HepG2 (cell line): ENCODE measurements at regions not wholly inside any gene's neighbourhood (a gene's known extent, or its start where the extent isn't known, plus 50 kb on each side); places are given as distances from the start of the nearest gene placed in this dataset.

ENCODE experiments used
- ATAC-seq: fragments of 200-7000 bp; cut with Tn5 transposase; 3 replicates; pipeline ENCODE4 v1.9.1; 2020; ENCODE audit warnings: mild to moderate bottlenecking, moderate library complexity
- BruUV-seq: library from RNA; stranded (reverse); fragments of 400-500 nt; replicated peaks from 2 replicates; lab custom pipeline; 2021; lab: Mats Ljungman, UMichigan
- CTCF ChIA-PET: fragments of 300-600 bp; formaldehyde crosslinking; extraction: SDS; loops from one replicate; lab custom pipeline; 2021; ENCODE audit warnings: low total read pairs, inconsistent platforms, low intra/inter-chr PET ratio; lab: Yijun Ruan, JAX
- POLR2A ChIA-PET: fragments of 350-600 bp; sonication (Branson Sonifier 250); formaldehyde crosslinking; loops from one replicate; lab custom pipeline; 2020; ENCODE audit warnings: antibody characterized with exemption, inconsistent platforms; lab: Yijun Ruan, JAX
- DNase-seq: peaks from one replicate; pipeline ENCODE4 v3.0.0-alpha.2; 2015; ENCODE audit warnings: low spot score
- FAIRE-seq: peaks from 3 replicates; lab custom pipeline; 2011; peaks lifted over from hg19 to GRCh38; lab: Jason Lieb, UNC
- H2AFZ ChIP-seq: one replicate; pipeline ENCODE4 v1.6.1; 2011; ENCODE audit warnings: low read length, inconsistent platforms
- H3K27ac ChIP-seq: fragments of 300-600 bp; 3 replicates; pipeline ENCODE4 v1.8.0; 2011; ENCODE audit warnings: mixed run types, mild to moderate bottlenecking, mixed read lengths, low read length, inconsistent platforms; ENCODE audit not compliant: insufficient read depth; ENCODE audit errors: extremely low read length
- H3K27me3 ChIP-seq, 2 experiments: fragments of 200-600 bp in 1 of 2; 2 replicates in 1 of 2; 3 replicates in 1 of 2; pipeline versions ENCODE4 v1.6.0 to v1.8.0; 2011; ENCODE audit warnings: low read length in 2 of 2, mild to moderate bottlenecking in 2 of 2, moderate library complexity in 2 of 2, inconsistent platforms in 1 of 2; ENCODE audit not compliant: insufficient read depth in 2 of 2, control insufficient read depth in 1 of 2
- H3K36me3 ChIP-seq, 2 experiments: fragments of 200-600 bp in 1 of 2; replicated peaks in 1 of 2; 2 replicates in 1 of 2; 3 replicates in 1 of 2; pipeline versions ENCODE4 v1.5.1 to v1.8.0; 2011; ENCODE audit warnings: low read length in 2 of 2, inconsistent platforms in 1 of 2; ENCODE audit not compliant: insufficient read depth in 2 of 2, control insufficient read depth in 1 of 2
- H3K4me1 ChIP-seq: 2 replicates; pipeline ENCODE4 v1.5.1; 2012; ENCODE audit warnings: low read length, inconsistent platforms; ENCODE audit not compliant: insufficient read depth
- H3K4me2 ChIP-seq: 2 replicates; pipeline ENCODE4 v1.6.0; 2011; ENCODE audit warnings: low read depth, low read length, inconsistent platforms
- H3K4me3 ChIP-seq, 3 experiments: fragments of 200-600 bp in 1 of 3; sonication (generic), shearing (Covaris generic) in 1 of 3; replicated peaks in 1 of 3; 2 replicates each; pipeline ENCODE4 v1.5.1; 2011 to 2016; ENCODE audit warnings: low read length in 3 of 3, inconsistent platforms in 2 of 3, low read depth in 2 of 3, mild to moderate bottlenecking in 2 of 3, control low read depth in 1 of 3, mixed read lengths in 1 of 3; ENCODE audit not compliant: insufficient read depth in 1 of 3
- H3K79me2 ChIP-seq: one replicate; pipeline ENCODE4 v1.6.1; 2011; ENCODE audit warnings: low read length, inconsistent platforms; ENCODE audit not compliant: insufficient read depth
- H3K9ac ChIP-seq: 2 replicates; pipeline ENCODE4 v1.6.0; 2011; ENCODE audit warnings: mild to moderate bottlenecking, low read depth, low read length, inconsistent platforms; ENCODE audit not compliant: insufficient read depth
- H3K9me3 ChIP-seq: 2 replicates; pipeline ENCODE4 v1.5.1; 2012; ENCODE audit warnings: mild to moderate bottlenecking, low read length
- H4K20me1 ChIP-seq: 2 replicates; pipeline ENCODE4 v1.6.0; 2011; ENCODE audit warnings: inconsistent platforms, mild to moderate bottlenecking, low read length, moderate library complexity; ENCODE audit not compliant: insufficient read depth
- AGO1 ChIP-seq: fragments of 200-400 bp; formaldehyde crosslinking; IDR thresholded peaks from 2 replicates; pipeline ENCODE4 v1.6.1; 2017; ENCODE audit warnings: mild to moderate bottlenecking, low read depth, low read length, moderate library complexity; ENCODE audit not compliant: poor library complexity, severe bottlenecking
- FOXK1 ChIP-seq: sonication (generic); formaldehyde crosslinking; IDR thresholded peaks from 2 replicates; pipeline ENCODE4 v1.4.0; 2020; ENCODE audit warnings: low read depth, missing genetic modification reagents, borderline replicate concordance
- KAT8 ChIP-seq: IDR thresholded peaks from 2 replicates; pipeline ENCODE4 v1.6.1; 2016; ENCODE audit warnings: missing genetic modification reagents, missing compliant biosample characterization
- TAF15 ChIP-seq: fragments of 200-400 bp; formaldehyde crosslinking; IDR thresholded peaks from one replicate; pipeline ENCODE4 v1.6.1; 2018; ENCODE audit warnings: mild to moderate bottlenecking, low read depth, low read length; ENCODE audit not compliant: poor library complexity, severe bottlenecking
- TEAD3 ChIP-seq: optimal IDR thresholded peaks from 2 replicates; pipeline ENCODE3; 2016; ENCODE audit warnings: borderline replicate concordance
- ZBTB1 ChIP-seq: sonication (generic); formaldehyde crosslinking; IDR thresholded peaks from 2 replicates; pipeline ENCODE4 v1.4.0; 2020; ENCODE audit warnings: missing genetic modification reagents, borderline replicate concordance
- ZNF343 ChIP-seq: sonication (generic); formaldehyde crosslinking; IDR thresholded peaks from 2 replicates; pipeline ENCODE4 v1.4.0; 2020; ENCODE audit warnings: mild to moderate bottlenecking, missing genetic modification reagents
- ZNF484 ChIP-seq: sonication (generic); formaldehyde crosslinking; IDR thresholded peaks from 2 replicates; pipeline ENCODE4 v1.5.1; 2020; ENCODE audit warnings: mild to moderate bottlenecking, low read depth, missing genetic modification reagents, borderline replicate concordance
- ZNF577 ChIP-seq: sonication (generic); formaldehyde crosslinking; IDR thresholded peaks from 2 replicates; pipeline ENCODE4 v1.4.0; 2020; ENCODE audit warnings: mild to moderate bottlenecking, low read depth, missing genetic modification reagents, borderline replicate concordance
- ZNF619 ChIP-seq: sonication (generic); formaldehyde crosslinking; IDR thresholded peaks from 2 replicates; pipeline ENCODE4 v1.4.0; 2020; ENCODE audit warnings: mild to moderate bottlenecking, missing genetic modification reagents
- ZNF839 ChIP-seq: sonication (generic); formaldehyde crosslinking; IDR thresholded peaks from 2 replicates; pipeline ENCODE4 v1.4.0; 2020; ENCODE audit warnings: missing genetic modification reagents, mild to moderate bottlenecking, borderline replicate concordance
- WGBS: methylation state at CpG from one replicate; pipeline ENCODE4 v1.1.6; 2017; ENCODE audit warnings: low lambda C conversion rate; 5-methylcytosine and 5-hydroxymethylcytosine counted together
- in situ Hi-C: cut with HindIII; loops from 2 replicates; pipeline ENCODE4 v1.10.0; 2017; ENCODE audit warnings: low pct_unique_long_range_greater_than_20kb; ENCODE audit not compliant: extremely low pct_ligation_motif_present
- intact Hi-C: fragments of 100-400 bp; cut with micrococcal nuclease; formaldehyde crosslinking; loops from one replicate; pipeline ENCODE4 v1.10.0; 2022; ENCODE audit not compliant: unreplicated experiment

DNA sequence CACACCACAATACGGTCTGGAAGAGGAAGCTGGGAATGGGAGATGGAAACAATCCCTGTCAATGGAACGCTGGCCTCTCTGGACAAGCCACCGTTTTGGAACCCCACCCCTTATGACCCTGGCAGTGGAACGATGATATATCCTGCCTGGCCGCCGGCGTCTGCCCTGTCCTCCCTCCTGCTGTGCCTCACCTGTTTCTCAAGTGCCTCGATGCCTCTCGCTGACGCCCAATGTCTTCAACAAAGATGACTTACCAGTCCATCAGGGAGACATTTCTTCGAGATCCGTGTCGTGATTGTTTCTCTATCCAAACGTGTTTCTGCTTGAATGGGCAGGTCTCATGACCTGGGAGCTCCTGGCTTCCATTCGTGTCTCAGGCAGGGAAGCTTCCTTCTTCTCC is 476.5 kb downstream of the SPATA31A7 start:
- no peak for DNase-seq
- Histone ChIP-seq H3K27me3 (no peaks in the 10 kb centered on the region; a peak in 1 of 5 replicates), H3K4me2 (no peak overlapping the region), H3K27ac (no peak overlapping the region), H3K4me1 (no peaks in the 10 kb centered on the region), H4K20me1 (no peaks in the 10 kb centered on the region), H3K9me3 (no peaks in the 10 kb centered on the region), H3K4me3 (no peak overlapping the region), H3K36me3 (no peaks in the 10 kb centered on the region), H2AFZ (no peak overlapping the region), H3K79me2 (no peaks in the 10 kb centered on the region), H3K9ac (no peak overlapping the region)
- ChIA-PET POLR2A (no interaction called here), CTCF (no interaction called here)
- no TSS peak for BruUV-seq
- no peak for ATAC-seq
- 35% methylated on average over 9 of the region's 15 CpGs for WGBS
- FAIRE-seq: no peak
- intact Hi-C loops: no loop called here
- in situ Hi-C loops: no loop called here
- no peak for TF ChIP-seq AGO1
- TF ChIP-seq TEAD3 (CRISPR knock-in tag): no peak
- TF ChIP-seq FOXK1: no peak
- no peak for TF ChIP-seq ZNF839
- TF ChIP-seq ZNF619: no peak

DNA sequence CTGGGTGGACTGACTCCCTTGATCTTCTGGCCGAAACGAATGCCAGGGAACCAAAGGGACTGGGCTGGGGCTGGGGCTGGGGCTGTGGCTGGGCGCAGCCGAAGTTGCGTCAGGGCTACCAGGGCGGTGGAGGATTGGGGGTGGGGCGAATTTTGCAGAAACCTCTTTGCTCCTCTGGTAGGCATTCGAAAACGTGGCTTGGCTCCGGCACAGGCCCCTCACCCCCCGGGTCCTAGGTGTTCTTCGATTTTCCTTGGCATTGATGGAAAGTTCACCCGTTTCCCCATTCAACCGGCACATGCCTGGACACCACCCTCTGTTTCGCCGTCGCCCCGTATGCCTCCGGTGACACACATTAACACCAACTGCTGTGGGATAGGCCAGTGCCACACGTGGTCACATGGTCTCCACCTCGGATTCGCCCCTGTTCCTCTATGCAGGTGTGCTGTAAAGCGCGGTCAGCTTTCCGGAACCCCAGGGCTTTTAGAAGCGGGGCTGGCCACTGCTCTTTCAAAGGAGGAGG is 477.1 kb downstream of the SPATA31A7 start:
- POLR2A ChIA-PET: no interaction called here
- Histone ChIP-seq H2AFZ (no peak overlapping the region), H3K27me3 (no peaks in the 10 kb centered on the region; a peak in 1 of 5 replicates), H4K20me1 (no peaks in the 10 kb centered on the region), H3K9ac (no peak overlapping the region), H3K27ac (no peak overlapping the region), H3K4me3 (peak overlapping the region in 1 of 3 experiments; percentile 23; a peak in 2 of 6 replicates), H3K36me3 (no peaks in the 10 kb centered on the region), H3K79me2 (no peaks in the 10 kb centered on the region), H3K4me1 (no peaks in the 10 kb centered on the region), H3K4me2 (no peak overlapping the region), H3K9me3 (no peaks in the 10 kb centered on the region)
- TF ChIP-seq ZNF577 (CRISPR knock-in tag): no peak
- TF ChIP-seq ZNF484 (CRISPR knock-in tag): no peak
- no peak for TF ChIP-seq ZBTB1 (CRISPR knock-in tag)
- TF ChIP-seq KAT8 (CRISPR knock-in tag): no peak
- no peak for TF ChIP-seq ZNF343 (CRISPR knock-in tag)
- no peak for TF ChIP-seq TAF15
- no peak for FAIRE-seq
- intact Hi-C loops: no loop called here
- 50% methylated on average over 25 of the region's 26 CpGs for WGBS
- no TSS peak for BruUV-seq
- DNase-seq: no peak
- no peak for ATAC-seq
- in situ Hi-C loops: no loop called here
- CTCF ChIA-PET: no interaction called here
